ELR (cell line): ENCODE measurements at regions not wholly inside any gene's neighbourhood (a gene's known extent, or its start where the extent isn't known, plus 50 kb on each side); places are given as distances from the start of the nearest gene placed in this dataset.

ENCODE experiments used
- DNase-seq: peaks from one replicate; pipeline ENCODE4 v3.0.0-alpha.2; 2015; ENCODE audit warnings: low read depth

GRCh38 chr9:82216435-82216834 is 227.9 kb downstream of the SPATA31D1 start:
- no peak for DNase-seq

- DNase-seq = no peak
These were observed 234.9 kb downstream of the SPATA31D1 start for GRCh38 chr9:82223442-82223841.

- no peak for DNase-seq
These were observed 242.8 kb downstream of the SPATA31D1 start for GRCh38 chr9:82231411-82231810.

GRCh38 chr9:82234160-82234943 is 245.8 kb downstream of the SPATA31D1 start:
- no peak for DNase-seq

GRCh38 chr9:82242285-82242963 is 253.9 kb downstream of the SPATA31D1 start:
- no peak for DNase-seq

- DNase-seq = no peak
These were observed 258.7 kb downstream of the SPATA31D1 start for GRCh38 chr9:82247318-82247717.

GRCh38 chr9:82252116-82252515 is 263.5 kb downstream of the SPATA31D1 start:
- no peak for DNase-seq

- DNase-seq = no peak
These were observed 266.2 kb downstream of the SPATA31D1 start for GRCh38 chr9:82254646-82255367.

- no peak for DNase-seq
These were observed 267.1 kb downstream of the SPATA31D1 start for GRCh38 chr9:82255481-82256176.

GRCh38 chr9:82260691-82261090 is 272.1 kb downstream of the SPATA31D1 start:
- DNase-seq = no peak

GRCh38 chr9:82263619-82264018 is 275.0 kb downstream of the SPATA31D1 start:
- DNase-seq = no peak

GRCh38 chr9:82271106-82271561 is 282.6 kb downstream of the SPATA31D1 start:
- peak; percentile 39 for DNase-seq

GRCh38 chr9:82273121-82273520 is 284.5 kb downstream of the SPATA31D1 start:
- DNase-seq = peak; percentile 23

- DNase-seq = no peak
These were observed 286.8 kb downstream of the SPATA31D1 start for GRCh38 chr9:82275258-82275927.

- DNase-seq = no peak
These were observed 292.5 kb downstream of the SPATA31D1 start for GRCh38 chr9:82281066-82281465.

- no peak for DNase-seq
These were observed 296.2 kb downstream of the SPATA31D1 start for GRCh38 chr9:82284758-82285157.

- DNase-seq = no peak
These were observed 306.6 kb downstream of the SPATA31D1 start for GRCh38 chr9:82295181-82295580.

GRCh38 chr9:82299870-82300269 is 311.3 kb downstream of the SPATA31D1 start:
- DNase-seq = no peak

- no peak for DNase-seq
These were observed 314.5 kb downstream of the SPATA31D1 start for GRCh38 chr9:82302968-82303655.

- no peak for DNase-seq
These were observed 320.3 kb downstream of the SPATA31D1 start for GRCh38 chr9:82308836-82309235.

GRCh38 chr9:82313697-82314096 is 325.1 kb downstream of the SPATA31D1 start:
- DNase-seq = no peak
